C1 segment of cervical spinal cord (tissue), 14 donors: ENCODE measurements at regions not wholly inside any gene's neighbourhood (a gene's known extent, or its start where the extent isn't known, plus 50 kb on each side); places are given as distances from the start of the nearest gene placed in this dataset.

ENCODE experiments used
- DNase-seq, 14 donors: peaks; one replicate each; lab custom pipeline; 2025; lab: John Stamatoyannopoulos, UW

GRCh38 chr2:59083075-59083828 lies 842.1 kb upstream of the FANCL start:
- DNase-seq = no peak

- DNase-seq = no peak
These were observed 841.5 kb upstream of the FANCL start for GRCh38 chr2:59082657-59083056.

- DNase-seq = no peak
These were observed 839.5 kb upstream of the FANCL start for GRCh38 chr2:59080451-59081181.

- DNase-seq = no peak
These were observed 836.9 kb upstream of the FANCL start for GRCh38 chr2:59077981-59078531.

DNA sequence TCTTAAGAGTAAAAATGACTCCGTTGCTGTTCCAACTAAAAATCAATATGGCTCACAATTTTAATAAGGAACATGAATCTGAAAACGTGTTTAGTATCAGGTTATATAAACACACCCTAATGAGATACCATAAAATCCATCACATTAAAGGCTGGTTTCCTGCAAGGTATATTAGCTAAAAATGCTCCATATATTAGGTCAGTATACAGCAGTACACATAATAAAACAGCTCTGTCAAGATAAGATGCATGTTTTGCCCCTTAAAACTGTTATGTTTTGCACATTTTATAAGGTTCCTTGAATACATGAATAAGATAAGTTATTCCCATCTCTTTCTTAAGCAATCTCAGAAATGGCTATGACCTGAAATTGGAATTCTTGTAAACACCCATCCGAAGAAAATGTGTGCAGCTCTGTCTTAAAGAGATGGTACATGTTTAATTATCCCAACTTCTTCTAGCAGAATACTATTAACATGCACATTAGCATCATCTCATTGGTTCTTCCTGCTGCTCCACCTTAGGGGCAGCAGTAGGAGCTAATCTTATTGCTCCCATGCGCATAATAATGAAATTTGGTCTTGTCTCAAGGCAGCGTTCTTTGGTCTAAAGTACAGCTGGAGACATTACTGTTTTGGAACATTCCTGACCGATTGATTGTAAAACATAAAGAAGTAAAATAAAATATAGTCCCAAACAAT lies 836.1 kb upstream of the FANCL start:
- no peak for DNase-seq

- DNase-seq = no peak
These were observed 835.0 kb upstream of the FANCL start for GRCh38 chr2:59076079-59076619.

GRCh38 chr2:59074071-59074470 lies 832.9 kb upstream of the FANCL start:
- DNase-seq = no peak

DNA sequence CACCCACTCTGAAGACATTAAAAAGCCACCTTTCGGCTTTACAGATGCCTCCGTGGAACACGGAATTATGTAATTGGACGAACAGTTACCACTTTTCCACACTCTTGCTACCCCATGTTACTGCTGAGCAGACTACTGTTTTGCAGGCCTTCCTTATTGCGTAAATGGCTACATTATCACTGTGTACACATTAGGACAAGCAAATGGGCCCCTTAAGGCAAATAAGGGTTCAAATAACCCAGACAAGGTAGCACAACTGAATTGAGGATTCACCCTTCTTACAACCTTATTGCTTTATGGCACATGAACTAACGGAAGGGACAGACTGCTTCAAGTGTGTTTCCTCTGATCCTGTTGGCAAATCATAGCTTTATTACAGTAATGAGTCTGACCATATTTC lies 832.2 kb upstream of the FANCL start:
- DNase-seq = no peak

- no peak for DNase-seq
These were observed 827.1 kb upstream of the FANCL start for GRCh38 chr2:59068255-59068654.

DNA sequence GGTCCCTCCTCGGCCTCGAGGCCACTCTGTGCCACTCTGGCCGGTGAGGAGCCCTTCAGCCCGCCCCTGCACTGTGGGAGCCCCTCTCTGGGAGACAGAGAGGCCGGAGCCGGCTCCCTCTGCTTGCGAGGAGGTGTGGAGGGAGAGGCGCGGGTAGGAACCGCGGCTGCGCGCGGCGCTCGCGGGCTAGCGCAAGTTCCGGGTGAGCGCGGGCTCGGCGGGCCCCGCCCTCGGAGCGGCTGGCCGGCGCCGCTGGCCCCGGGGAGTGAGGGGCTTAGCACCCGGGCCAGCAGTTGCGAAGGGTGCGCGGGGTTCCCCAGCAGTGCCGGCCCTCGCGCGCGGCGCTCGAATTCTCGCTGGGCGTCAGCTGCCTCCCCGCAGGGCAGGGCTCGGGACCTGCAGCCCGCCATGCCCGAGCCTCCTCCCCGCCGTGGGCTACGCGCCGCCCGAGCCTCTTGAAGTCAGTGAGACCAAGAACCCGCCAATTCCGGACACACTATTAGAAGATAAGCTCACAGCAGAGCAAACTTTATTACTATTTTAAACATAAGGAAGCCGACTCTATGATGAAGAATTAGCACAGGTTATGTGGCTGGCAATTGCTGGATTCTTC lies 825.8 kb upstream of the FANCL start:
- DNase-seq = no peak

DNA sequence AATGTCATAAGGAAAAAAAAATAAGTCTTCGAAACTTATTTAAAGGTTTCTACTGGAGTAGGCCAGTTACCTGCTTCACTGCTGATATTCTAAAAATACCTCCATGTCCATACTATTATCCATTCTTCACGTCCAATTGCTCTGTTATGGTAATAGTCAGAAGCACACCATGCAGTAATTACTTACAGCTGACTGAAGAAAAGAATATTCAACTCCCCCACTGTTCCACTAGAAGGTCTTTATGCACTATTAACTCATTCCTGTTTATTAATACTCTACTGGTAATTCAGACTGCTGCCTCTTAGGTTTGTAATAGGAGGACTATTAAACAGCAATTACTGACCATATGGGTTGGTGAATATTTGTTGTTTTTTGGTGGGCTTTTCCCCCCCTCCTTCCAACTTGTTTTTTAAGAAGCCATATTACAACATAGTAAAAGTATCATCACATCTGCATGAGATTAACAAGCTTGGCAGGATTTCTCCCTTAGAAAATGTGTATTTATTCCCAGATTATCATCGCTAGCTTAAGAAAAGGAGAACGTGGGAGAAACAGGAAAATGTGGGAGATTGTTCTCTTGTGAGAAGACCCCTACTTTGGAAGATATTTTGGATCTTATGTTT lies 806.4 kb upstream of the FANCL start:
- no peak for DNase-seq

DNA sequence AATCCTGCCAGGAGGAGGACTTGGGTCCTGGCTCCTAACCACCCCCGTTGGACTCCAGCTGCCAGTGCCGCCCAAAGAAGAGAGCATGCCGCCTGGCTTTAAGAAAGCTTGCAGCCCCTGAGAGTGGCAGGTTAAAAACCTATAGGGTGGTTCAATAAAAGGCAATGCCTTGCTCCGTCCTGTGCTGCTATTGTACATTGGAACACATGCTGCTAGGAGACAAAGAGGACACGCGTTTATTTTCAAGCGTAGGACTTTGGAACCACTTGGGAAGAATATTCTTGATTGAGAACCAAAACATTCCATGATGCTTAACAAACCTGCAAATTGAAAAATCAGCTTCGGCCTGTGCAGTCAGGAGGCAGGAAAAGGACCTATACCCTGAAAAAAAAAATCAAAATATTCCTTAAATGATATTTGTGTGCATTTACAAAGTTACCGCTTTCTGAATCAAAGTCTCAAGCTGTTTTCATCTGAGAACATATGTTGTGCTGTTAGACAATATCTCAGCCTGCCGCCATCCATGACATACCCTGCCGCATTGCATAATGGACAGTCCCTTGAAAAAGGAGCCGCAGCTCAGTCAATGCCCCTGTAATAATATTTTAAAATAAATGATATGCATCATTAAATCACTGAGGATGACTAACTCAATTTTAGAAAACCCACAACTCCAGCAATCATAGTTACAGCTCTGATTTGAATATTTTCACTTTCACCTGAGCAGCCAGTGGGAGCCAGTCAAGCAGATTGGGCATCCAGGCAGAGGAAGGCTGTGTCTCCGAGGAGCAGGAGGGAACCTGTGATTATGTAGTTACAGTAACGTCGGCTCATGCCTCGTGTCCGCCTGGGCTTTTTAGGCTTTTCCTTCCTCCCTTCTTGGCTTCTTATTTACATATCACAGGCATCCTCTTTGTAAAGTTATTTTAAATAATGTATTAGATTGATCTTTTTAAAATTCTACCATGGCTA lies 805.6 kb upstream of the FANCL start:
- no peak for DNase-seq

DNA sequence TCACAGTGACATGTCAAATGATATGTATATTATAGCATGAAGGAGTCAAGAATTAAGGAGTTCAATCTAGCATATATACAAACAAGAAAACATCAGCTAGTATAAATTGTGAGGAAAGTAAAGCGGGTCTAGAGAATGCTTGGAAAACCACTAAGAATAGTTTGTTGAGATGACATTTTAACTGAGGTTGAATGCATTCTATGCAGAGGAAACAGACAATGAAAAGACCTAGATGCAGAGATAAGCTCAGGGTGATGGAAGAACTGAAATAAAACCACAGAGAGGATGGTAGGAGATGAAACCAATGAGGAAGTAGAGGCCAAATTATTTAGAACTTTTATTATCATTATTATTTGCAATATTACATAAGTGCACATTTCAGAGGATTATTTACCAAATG lies 803.6 kb upstream of the FANCL start:
- no peak for DNase-seq

DNA sequence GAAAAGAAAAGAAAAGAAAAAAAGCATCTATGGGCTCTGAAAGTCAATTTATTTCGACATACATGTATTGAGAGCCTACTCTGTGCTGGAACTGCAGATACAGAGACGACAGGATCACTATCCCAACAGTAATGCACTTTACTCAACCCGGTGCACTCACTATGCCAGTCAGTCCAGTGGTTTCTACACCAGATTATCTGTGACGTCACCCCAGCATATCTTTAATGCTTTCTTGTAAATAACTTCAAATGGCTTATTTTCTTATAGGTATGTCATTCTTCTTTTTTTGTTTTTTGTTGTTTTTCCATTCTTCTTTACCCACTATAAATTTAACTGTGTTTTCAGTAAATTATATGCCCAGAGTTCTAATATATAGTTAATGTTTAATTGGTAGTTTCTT lies 800.0 kb upstream of the FANCL start:
- DNase-seq = no peak

DNA sequence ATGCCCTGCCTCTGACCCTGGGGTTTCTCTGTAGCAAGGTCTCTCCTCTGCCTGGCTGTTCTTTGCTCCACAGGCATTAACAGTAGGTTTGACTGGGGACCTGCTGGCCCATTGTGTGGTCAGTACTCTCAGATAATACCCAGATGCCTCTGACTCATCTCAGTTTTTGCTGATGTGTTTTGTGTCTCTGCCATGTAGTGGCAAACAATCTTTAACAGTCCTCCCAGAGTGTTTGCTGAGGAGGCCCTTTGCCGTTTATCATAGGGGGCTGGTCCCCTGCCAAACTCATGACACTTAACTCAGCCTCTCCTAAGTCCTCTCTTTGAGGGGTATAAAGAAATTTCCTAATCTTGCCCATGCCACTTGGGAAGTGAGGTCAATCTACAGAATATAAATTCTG lies 793.7 kb upstream of the FANCL start:
- DNase-seq = no peak

GRCh38 chr2:59034106-59034505 lies 793.0 kb upstream of the FANCL start:
- DNase-seq = no peak

DNA sequence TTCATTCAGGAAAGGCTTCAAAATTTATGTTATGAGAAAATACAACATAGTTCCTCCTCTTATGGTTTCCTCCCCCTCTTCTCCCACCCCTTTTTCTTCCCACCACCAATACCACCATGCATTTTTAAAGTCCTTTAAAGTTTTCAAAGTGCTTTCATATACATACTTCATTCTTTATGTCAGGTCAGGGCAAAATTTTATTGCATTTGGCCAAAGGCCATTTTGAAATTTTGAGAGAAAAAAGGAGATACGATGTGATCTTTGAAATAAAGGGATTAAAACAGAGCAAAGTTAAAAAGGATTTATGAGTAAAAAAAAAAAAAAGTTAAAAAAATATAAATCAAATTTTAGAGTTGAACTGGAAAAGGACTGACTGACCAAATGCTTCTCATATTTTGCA lies 792.5 kb upstream of the FANCL start:
- no peak for DNase-seq

- DNase-seq = no peak
These were observed 791.4 kb upstream of the FANCL start for GRCh38 chr2:59032499-59032898.

GRCh38 chr2:59029058-59029457 lies 787.9 kb upstream of the FANCL start:
- no peak for DNase-seq

- DNase-seq = no peak
These were observed 786.2 kb upstream of the FANCL start for GRCh38 chr2:59027320-59027719.
